COR-L47 (cell line): ENCODE measurements at regions not wholly inside any gene's neighbourhood (a gene's known extent, or its start where the extent isn't known, plus 50 kb on each side); places are given as distances from the start of the nearest gene placed in this dataset.
A peak's percentile ranks its signal among the peaks of the same experiment; 100 is the strongest.

Experiments
- DNase-seq: peaks from one replicate; lab custom pipeline; 2025; lab: John Stamatoyannopoulos, UW

DNA sequence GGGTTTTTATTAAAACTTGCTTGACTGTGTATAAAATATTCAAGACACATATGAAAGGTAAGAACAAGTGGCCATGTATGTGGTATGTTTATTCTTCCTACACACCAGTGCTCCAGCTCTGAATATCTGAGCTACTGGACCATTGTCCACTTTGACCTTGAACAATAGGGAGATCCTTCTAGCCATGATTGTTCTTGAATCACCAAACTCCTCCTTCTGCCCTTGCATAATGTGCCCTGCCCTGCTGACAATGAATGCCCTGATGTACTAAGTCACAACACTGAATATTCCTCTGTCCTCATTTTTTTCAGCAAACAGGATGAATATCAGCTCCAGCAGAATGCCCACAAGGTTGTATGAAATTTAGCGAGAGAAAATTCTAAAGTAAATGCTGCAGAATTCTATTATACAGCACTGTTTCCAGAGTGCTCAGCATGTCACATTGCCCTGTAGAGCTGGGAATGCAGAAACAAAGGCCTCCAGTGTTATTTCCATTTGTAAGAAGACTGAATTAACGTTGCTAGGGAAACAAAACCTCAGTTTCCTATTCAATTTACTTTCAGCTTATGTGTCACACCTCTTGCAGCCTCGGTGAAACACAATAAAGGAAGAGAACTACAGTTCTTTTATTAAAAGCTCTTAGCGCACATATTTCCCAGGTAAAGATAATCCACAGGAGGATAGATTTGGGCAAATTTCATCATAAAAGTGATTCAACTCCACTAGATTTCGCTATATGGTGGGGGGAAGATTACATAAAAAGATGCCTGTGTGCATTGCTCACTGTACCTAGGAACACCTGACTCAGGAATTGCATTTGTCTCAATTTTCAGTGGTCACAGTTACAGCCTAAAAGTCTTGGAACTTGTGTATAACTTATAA is 187.4 kb upstream of the ATP1B1 start:
- DNase-seq: no peak

GRCh38 chr1:168920456-168921094 is 185.9 kb upstream of the ATP1B1 start:
- DNase-seq: no peak

GRCh38 chr1:168921629-168922028 is 184.9 kb upstream of the ATP1B1 start:
- no peak for DNase-seq

GRCh38 chr1:168923521-168924136 is 182.9 kb upstream of the ATP1B1 start:
- DNase-seq: no peak

- no peak for DNase-seq
Observed at GRCh38 chr1:168924976-168925375, 181.5 kb upstream of the ATP1B1 start.

DNA sequence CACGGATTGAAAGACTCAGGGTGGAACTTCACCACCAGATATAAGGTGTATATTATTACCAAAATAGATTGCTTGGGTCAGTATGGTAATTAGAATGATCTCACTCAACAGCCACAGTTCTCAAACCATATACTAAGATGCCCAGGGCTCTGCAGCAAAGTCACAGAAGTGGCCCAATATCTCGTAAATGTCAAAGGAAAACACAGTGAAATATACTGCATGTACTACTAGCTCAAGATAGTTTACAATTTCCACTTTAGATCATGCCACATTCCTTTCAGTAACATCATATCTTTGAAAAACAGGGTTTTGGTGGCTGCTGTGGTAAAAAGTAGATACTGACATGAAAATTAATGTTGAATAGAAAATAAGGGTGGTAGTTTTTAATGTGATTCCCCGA is 180.3 kb upstream of the ATP1B1 start:
- no peak for DNase-seq

- DNase-seq: no peak
Observed at GRCh38 chr1:168932539-168932938, 174.0 kb upstream of the ATP1B1 start.

GRCh38 chr1:168933141-168933805 is 173.2 kb upstream of the ATP1B1 start:
- no peak for DNase-seq

GRCh38 chr1:168939110-168939946 is 167.2 kb upstream of the ATP1B1 start:
- peak; percentile 80 for DNase-seq

DNA sequence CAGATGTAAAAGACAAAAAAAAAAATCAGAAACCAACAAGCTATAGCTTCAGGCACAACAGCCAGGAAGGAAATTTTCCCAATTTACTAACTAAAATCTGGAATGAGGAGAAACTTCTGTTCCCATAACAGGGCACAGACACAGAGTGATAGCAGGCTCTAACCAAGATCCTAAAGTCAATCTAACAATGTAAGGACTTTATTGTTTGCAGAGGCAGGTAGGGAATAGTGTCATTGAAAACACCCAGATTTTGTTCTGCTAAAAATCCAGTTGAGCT is 166.6 kb upstream of the ATP1B1 start:
- DNase-seq: no peak

GRCh38 chr1:168941640-168942039 is 164.8 kb upstream of the ATP1B1 start:
- no peak for DNase-seq

DNA sequence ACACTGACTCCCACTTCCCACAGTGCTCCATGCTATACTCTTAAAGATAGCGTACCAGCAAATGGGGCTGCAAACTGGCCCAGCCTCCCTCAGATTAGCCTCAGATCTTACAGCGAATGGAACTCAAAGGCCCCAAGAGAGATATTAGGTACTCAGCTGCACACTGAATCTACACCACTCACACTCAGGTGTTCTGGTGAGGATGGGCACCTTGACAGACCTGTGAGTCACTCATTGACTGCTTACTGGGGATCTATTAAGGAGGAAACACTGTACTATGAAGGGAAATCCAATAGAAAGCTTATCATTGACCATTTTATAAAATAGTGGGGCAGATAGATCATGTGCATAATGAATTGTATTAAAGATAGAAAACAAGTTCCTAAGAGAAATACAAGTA is 164.3 kb upstream of the ATP1B1 start:
- DNase-seq: no peak

DNA sequence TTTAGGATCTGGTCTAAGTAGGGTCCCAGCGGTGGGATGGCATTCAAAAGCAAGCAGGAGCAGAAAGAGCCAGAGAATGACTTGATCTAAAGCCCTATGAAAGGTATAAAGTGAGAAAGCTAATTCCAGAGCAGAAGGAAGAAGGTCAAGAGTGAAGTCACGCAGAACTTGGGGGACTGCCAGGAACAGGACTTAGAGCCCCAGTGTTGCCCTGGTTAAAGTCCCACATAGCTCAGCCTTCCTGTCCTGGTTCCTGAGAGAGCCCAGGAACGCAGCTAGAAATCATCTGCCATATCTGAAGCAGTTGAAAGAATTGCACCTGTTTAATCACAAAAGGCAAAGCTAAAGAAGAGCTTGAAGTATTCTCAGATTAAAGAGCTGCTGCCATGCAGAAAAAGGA is 160.6 kb upstream of the ATP1B1 start:
- DNase-seq: no peak

DNA sequence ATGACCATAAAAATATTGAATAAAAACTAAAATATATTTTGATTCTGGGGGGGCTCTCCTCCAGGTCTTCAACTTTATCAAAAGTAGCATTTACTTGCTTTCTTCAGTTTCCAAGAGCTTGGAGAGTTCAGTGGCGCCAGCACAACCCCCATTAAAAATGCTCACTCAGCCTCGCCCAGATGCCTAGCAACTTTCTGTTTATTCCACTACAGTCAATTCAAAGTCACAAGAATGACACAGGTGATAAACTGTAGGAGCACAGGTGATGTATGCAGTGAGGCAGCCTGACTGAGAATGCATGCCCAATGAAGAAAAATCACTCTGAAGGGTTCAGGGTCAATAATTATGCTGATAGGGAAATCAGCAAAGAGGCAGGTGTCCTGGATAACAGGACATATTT is 159.4 kb upstream of the ATP1B1 start:
- no peak for DNase-seq

- no peak for DNase-seq
Observed at GRCh38 chr1:168949672-168950071, 156.8 kb upstream of the ATP1B1 start.

- no peak for DNase-seq
Observed at GRCh38 chr1:168957818-168958217, 148.7 kb upstream of the ATP1B1 start.

- peak; percentile 23 for DNase-seq
Observed at GRCh38 chr1:168958562-168959289, 147.8 kb upstream of the ATP1B1 start.

DNA sequence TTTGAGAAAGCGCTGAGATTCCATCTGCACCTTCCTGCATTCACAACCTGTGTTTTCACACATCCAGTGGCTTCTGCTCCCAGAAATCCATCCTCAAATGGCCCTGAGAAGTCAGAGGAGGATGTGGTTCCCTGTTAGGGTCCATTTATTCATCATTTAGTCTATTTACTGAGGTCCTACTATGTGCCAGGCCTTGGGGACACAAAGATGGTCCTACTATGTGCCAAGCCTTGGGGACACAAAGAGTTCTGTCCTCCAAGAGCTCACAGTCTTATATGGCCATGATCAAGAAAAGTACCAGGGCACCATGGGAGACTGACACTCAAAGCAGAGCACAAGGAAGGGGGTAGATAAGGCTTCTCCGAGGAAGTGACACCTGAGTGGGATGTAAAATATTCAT is 147.1 kb upstream of the ATP1B1 start:
- no peak for DNase-seq

DNA sequence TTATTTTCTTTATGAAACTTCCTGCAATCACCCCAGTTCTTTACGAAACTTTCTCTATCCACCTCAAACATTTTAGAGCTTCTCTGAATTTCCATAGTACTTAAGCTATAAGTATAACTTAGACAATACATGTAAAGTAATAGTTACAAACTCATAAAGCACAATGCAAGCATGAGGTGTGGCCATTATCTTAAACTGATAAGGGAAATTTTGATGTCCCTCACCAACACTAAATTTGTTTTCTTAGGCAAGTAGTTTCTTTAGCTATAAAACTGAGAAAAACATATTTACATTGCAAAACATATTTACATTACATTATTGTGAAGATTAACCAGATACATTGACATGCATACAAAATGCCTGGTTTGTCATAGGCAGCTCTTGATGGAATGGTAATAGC is 146.4 kb upstream of the ATP1B1 start:
- no peak for DNase-seq

- DNase-seq: peak; percentile 32
Observed at GRCh38 chr1:168960595-168960994, 145.9 kb upstream of the ATP1B1 start.

GRCh38 chr1:168963601-168964000 is 142.9 kb upstream of the ATP1B1 start:
- no peak for DNase-seq
